ENCODE measurements at regions not wholly inside any gene's neighbourhood (a gene's known extent, or its start where the extent isn't known, plus 50 kb on each side); places are given as distances from the start of the nearest gene placed in this dataset.

GRCh38 chr4:27161191-27161590, 300.6 kb downstream of the STIM2 start:
- ATAC-seq (no peak), DNase-seq (no peak)
- Histone ChIP-seq H3K9me3 (no peaks in the 10 kb centered on the region), H3K27me3 (no peaks in the 10 kb centered on the region), H3K4me3 (no peak overlapping the region), H3K27ac (no peak overlapping the region), H3K36me3 (no peaks in the 10 kb centered on the region), H3K4me1 (no peaks in the 10 kb centered on the region)
- no peak for TF ChIP-seq POLR2A (IDR thresholded peaks at IDR 0.05)
- WGBS, 4 donors = 83 to 91% (median 86%) methylated on average over 4 of the region's 4 CpGs
- intact Hi-C loops (cut with DNase I) = no loop called here

- no peaks in the 10 kb centered on the region for H3K27me3 ChIP-seq
- 91 to 97% (median 96%) methylated on average over 1 of the region's 1 CpG for WGBS, 4 donors
- no peaks in the 10 kb centered on the region for H3K4me1 ChIP-seq
- ATAC-seq = no peak
- no peak overlapping the region for H3K27ac ChIP-seq
- H3K4me3 ChIP-seq = no peak overlapping the region
- TF ChIP-seq POLR2A (IDR thresholded peaks at IDR 0.05) = no peak
- TF ChIP-seq CTCF (IDR thresholded peaks at IDR 0.05) = no peak
- no peaks in the 10 kb centered on the region for H3K36me3 ChIP-seq
- intact Hi-C loops (cut with DNase I) = no loop called here
- no peaks in the 10 kb centered on the region for H3K9me3 ChIP-seq
- DNase-seq = no peak
Observed at GRCh38 chr4:27168783-27169182, 308.1 kb downstream of the STIM2 start.

- ATAC-seq (no peak), DNase-seq (no peak)
- Histone ChIP-seq H3K36me3 (no peaks in the 10 kb centered on the region), H3K4me3 (no peak overlapping the region), H3K4me1 (no peaks in the 10 kb centered on the region), H3K27me3 (no peaks in the 10 kb centered on the region), H3K9me3 (no peaks in the 10 kb centered on the region), H3K27ac (no peak overlapping the region)
- intact Hi-C loops (cut with DNase I) = no loop called here
- WGBS, 4 donors = 51 to 55% (median 53%) methylated on average over 7 of the region's 7 CpGs
- TF ChIP-seq POLR2A (IDR thresholded peaks at IDR 0.05) = no peak
- TF ChIP-seq CTCF (IDR thresholded peaks at IDR 0.05) = no peak
Observed at GRCh38 chr4:27173280-27173679, 312.6 kb downstream of the STIM2 start.

- Histone ChIP-seq H3K36me3 (no peaks in the 10 kb centered on the region), H3K9me3 (no peaks in the 10 kb centered on the region), H3K4me3 (no peak overlapping the region), H3K27me3 (no peaks in the 10 kb centered on the region), H3K27ac (no peak overlapping the region), H3K4me1 (no peaks in the 10 kb centered on the region)
- 28 to 39% (median 30%) methylated on average over 3 of the region's 3 CpGs for WGBS, 4 donors
- DNase-seq (peak in 1 of 5 donors; percentile 18), ATAC-seq (no peak)
- intact Hi-C loops (cut with DNase I) = no loop called here
- TF ChIP-seq CTCF (IDR thresholded peaks at IDR 0.05) (peak in 9 of 12 donors; percentile 23 to 52 (median 35)), POLR2A (IDR thresholded peaks at IDR 0.05) (no peak)
Observed at GRCh38 chr4:27176400-27176799, 315.8 kb downstream of the STIM2 start.

GRCh38 chr4:27176881-27177280, 316.2 kb downstream of the STIM2 start:
- Histone ChIP-seq H3K27me3 (no peaks in the 10 kb centered on the region), H3K4me1 (no peaks in the 10 kb centered on the region), H3K27ac (no peak overlapping the region), H3K9me3 (no peaks in the 10 kb centered on the region), H3K4me3 (no peak overlapping the region), H3K36me3 (no peaks in the 10 kb centered on the region)
- no peak for TF ChIP-seq POLR2A (IDR thresholded peaks at IDR 0.05)
- no peak for TF ChIP-seq CTCF (IDR thresholded peaks at IDR 0.05)
- no peak for DNase-seq
- ATAC-seq = no peak
- WGBS, 4 donors = 19 to 50% (median 35%) methylated on average over 2 of the region's 2 CpGs
- intact Hi-C loops (cut with DNase I) = no loop called here

Data from heart left ventricle (tissue), 16 donors.